ENCODE measurements at regions not wholly inside any gene's neighbourhood (a gene's known extent, or its start where the extent isn't known, plus 50 kb on each side); places are given as distances from the start of the nearest gene placed in this dataset.
"Not testable (repeated sequence)": the region's sequence is repeated elsewhere in the genome, so short reads cannot be mapped to it uniquely, and the experiment has no call there.

DNA sequence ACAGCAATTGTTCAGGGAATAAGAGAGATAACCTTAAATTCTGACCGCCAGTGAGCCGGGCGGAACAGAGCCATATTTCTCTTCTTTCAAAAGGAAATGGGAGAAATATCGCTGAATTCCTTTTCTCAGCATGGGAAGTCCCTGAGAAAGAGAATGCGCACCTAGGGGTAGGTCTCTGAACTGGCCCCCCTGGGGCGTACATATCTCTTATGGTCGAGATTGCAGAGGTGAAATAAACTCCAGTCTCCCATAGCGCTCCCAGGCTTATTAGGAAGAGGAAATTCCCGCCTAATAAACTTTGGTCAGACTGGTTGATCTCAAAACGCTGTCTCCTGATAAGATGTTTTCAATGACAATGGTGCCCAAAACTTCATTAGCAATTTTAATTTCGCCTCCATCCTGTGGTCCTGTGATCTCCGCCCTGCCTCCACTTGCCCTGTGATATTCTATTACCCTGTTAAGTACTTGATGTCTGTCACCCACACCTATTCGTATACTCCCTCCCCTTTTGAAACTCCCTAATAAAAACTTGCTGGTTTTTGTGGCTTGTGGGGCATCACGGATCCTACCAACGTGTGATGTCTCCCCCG is 195.8 kb upstream of the HMCN1 start:
- not testable (repeated sequence) for FAIRE-seq

DNA sequence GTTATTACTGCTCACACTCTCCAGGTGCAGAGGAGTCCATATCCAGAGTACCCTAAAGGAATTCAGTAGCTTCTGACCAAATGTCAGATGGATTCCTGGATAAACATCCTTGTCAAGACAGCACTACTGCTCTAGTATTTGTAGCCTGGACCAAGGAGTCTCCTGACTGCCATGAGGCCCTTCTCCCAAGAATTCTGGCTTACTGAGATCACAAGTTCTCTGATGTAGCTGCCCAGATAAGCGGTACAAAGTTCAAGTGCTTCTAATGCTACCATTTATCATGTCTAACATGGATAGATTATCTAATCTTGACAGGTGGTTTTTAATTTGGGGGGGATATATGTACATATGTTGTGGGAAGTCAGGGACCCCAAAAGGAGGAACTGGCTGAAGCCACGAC is 196.6 kb upstream of the HMCN1 start:
- no peak for FAIRE-seq

DNA sequence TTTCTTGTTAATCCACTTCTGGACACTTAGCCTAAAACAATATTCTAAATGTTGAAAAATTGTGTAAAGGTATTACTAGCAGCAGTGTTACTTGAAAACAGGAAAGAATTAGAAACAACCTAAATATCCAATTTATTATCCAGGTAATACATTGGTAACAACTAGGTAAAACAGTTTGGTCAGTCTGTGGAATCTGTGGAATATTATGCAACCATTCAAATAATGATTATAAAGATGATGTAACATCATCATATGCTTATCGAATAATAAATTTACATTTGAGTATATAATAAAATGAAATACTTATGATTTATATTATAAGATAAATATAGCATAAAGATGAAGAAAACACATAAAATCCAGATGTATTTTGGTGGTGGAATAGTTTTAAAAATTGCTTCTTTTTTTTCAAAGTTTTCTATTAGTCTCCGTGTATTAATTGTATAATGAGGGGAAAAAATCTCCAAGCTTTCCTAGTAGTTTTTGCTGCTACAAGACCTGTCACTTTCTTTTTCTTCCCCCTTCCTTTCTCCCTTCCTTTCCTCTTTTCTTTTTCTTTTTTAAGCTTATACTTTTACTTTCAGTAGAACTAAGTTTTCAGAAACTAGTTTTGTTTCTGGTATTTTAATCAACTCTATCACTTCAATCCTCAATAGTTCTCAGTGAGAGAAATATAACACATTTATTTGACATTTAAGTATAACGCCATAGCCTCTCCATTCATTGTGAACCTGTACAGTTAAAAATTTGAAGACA is 197.8 kb upstream of the HMCN1 start:
- FAIRE-seq, result peak; percentile 82

GRCh38 chr1:185535621-185536020 is 198.6 kb upstream of the HMCN1 start:
- peak; percentile 3 for FAIRE-seq

DNA sequence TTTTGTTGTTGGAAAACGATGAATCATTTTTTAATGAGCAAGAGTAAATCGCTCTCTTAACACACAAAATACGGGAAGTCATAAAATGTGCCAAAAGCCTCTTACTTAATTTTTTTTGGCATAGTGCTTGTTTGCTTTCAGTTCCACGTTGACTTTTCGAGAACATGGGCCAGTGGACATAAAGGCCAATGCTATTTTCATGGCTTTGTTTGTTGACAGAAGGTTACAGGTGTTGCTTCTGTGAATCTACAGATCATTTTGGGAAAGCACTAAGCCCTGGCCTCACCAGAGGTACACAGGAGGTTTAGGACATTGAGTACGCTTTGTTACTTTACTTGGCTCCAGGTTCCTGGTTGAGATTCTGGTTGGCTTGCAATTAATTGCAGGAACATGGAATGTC is 199.4 kb upstream of the HMCN1 start:
- FAIRE-seq, result no peak

GRCh38 chr1:185533596-185533995 is 200.6 kb upstream of the HMCN1 start:
- FAIRE-seq, result no peak

- FAIRE-seq, result peak; percentile 36
Measured at GRCh38 chr1:185532856-185533255, 201.3 kb upstream of the HMCN1 start.

DNA sequence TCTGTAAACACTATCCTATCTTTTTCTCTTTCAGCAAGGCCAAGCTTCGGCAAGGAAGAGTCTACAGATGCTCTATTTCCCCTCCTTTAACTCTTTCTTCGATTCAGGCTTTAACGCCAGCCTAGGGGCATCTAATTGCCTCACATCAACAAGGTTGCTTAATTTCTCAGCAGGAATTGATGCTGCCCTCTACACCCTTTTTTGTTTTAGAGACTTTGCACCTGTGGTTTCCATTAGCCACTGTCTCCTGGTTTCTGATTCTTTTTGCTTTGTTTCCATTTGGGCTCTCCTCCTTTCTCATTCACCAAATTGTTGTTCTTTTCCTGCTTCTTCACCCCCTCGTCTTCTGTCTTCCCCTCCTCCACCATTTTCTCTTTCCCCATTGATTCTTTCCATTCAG is 202.4 kb upstream of the HMCN1 start:
- no peak for FAIRE-seq

GRCh38 chr1:185530215-185530614 is 204.0 kb upstream of the HMCN1 start:
- no peak for FAIRE-seq

GRCh38 chr1:185529673-185530072 is 204.5 kb upstream of the HMCN1 start:
- no peak for FAIRE-seq

- no peak for FAIRE-seq
Measured at GRCh38 chr1:185528084-185528676, 206.0 kb upstream of the HMCN1 start.

DNA sequence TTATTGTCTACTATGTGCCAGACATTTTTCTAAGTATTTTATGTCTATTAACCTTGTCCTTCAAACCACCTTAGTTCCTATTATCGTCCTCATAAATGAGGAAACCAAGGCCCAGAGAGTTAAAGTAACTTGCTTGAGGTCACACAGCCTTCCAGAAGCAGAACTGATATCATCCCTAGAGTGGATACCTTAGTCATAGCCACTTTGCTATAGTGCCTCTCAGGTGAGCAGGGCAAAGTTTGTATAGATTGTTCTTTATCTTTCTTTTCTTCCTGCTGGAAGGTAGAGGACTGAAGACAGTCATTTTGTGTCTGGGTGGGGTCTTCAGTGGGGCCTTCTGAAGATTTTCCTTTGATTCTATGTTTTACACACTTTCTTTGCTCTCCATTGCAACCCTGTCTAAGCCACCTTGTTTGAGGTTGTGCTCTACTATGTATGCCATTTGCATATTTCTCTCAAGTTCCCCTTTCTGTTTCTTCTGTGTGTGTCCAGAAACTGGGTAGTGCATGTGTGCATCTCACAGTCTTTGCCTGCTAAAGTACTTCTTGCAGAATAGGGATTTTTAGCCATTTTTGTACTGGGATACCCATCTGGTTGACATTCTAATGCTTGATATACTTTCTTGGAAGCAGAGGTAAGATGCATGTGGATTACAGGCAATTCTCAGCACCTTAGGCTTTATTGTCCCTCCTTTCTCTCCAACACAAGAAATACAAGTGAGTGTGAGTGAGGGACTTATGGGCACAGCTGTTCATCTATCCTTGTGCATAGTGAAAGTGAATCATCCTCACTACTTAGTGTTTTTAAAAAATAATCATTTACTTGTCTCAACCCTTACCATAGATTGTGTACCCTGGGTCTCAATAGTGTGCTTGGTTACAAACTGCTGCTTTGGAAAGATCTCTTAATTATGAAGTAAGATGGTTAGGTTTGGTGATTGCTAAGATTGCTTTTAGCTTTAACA is 207.6 kb upstream of the HMCN1 start:
- no peak for FAIRE-seq

DNA sequence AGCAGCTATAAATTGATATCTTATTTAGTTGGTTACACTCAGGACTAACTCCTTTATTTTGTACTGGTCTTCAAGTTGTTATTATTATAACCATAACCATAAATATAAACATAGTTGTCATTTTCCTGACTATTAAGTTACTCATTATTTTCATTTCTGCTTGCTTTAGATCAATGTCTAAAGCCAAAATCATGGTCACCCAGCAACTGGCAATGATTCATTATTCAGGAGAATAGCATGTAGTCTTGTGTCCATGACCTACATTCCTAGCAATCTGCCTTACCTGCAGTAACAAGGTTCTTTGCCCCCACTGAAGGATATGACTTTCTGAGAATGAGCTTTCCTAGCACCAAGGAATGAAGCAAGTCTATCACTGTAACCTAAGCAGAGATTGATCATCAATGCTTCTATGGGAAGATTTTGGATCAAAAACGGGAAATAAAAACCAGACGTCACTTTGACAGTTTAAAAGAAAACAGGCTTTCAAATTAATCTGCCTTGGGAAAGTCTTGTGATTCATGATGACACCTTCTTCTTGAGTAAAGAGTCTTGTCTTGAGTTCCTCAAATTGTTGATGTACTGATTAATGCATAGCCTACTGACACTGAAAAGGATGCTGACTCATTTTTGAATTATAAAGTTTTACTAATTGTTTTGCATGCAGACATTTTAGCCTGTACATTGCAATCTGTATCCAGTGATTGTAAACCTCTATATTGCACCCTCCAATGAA is 203.3 kb upstream of the IVNS1ABP start:
- FAIRE-seq, result no peak

DNA sequence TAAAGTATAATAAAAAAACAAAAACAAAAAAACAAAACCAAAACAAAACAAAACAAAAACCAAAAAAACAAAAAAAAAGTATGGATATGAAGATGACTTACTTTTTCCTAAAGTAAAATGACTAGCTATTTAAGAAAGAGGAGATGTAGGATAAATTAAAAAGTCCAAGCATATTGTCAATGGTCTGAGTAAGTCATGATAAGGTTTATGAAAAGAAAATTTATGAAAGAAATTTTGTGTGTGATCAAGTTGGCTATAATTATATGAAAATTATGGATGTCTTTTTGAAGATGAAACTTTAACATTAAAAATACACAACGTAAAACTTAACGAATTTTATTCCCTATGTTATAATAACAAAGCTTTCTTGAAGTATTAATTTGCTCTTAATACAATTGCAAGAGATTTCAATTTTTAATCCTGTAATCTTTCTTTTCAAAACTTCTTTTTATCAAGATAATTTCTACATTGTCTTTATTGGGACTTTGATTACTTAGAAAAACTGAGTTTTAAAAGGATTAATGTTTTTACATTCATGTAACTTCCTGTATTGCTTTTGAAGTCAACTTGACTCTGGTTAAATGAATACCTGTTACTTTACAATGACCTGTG is 200.9 kb upstream of the IVNS1ABP start:
- peak; percentile 11 for FAIRE-seq

- FAIRE-seq, result not testable (repeated sequence)
Measured at GRCh38 chr1:185517301-185517700, 200.3 kb upstream of the IVNS1ABP start.

DNA sequence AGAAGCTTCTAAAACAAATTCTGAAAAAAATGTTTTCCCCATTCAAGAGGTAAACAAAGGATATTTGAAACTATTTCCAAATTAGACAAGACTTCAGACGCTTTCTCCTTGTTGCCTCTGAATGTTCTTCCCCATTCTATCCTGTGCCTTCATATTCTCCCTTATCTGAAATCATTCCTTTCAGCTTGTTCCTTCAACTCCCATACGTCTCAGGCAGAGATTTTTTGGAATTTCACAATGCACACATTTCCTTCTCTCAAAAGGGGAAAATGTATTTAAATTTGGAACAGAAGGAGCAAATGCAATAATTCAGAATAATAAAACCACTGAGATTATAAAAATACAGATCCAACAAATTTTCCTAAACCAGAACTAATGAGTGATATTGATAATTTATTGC is 198.7 kb upstream of the IVNS1ABP start:
- FAIRE-seq, result no peak

- no peak for FAIRE-seq
Measured at GRCh38 chr1:185514311-185514710, 197.3 kb upstream of the IVNS1ABP start.

GRCh38 chr1:185512442-185512841 is 195.4 kb upstream of the IVNS1ABP start:
- no peak for FAIRE-seq

GRCh38 chr1:185501099-185501498 is 184.1 kb upstream of the IVNS1ABP start:
- no peak for FAIRE-seq

GRCh38 chr1:185500001-185500626 is 183.1 kb upstream of the IVNS1ABP start:
- FAIRE-seq, result no peak

- FAIRE-seq, result peak; percentile 15
Measured at GRCh38 chr1:185498207-185498606, 181.2 kb upstream of the IVNS1ABP start.
